ENCODE measurements at regions not wholly inside any gene's neighbourhood (a gene's known extent, or its start where the extent isn't known, plus 50 kb on each side); places are given as distances from the start of the nearest gene placed in this dataset.

GRCh38 chr6:156398966-156399365, 378.2 kb upstream of the ARID1B start:
- no peak for TF ChIP-seq POLR2A (IDR thresholded peaks at IDR 0.05; ENCODE audit: extremely low read depth, insufficient read length)
- no peak for TF ChIP-seq CTCF (IDR thresholded peaks at IDR 0.05; ENCODE audit: low read depth, low read length)
- no peak for TF ChIP-seq MYC (IDR thresholded peaks at IDR 0.05; ENCODE audit: low read depth, low read length)
